ENCODE measurements at regions not wholly inside any gene's neighbourhood (a gene's known extent, or its start where the extent isn't known, plus 50 kb on each side); places are given as distances from the start of the nearest gene placed in this dataset.

DNA sequence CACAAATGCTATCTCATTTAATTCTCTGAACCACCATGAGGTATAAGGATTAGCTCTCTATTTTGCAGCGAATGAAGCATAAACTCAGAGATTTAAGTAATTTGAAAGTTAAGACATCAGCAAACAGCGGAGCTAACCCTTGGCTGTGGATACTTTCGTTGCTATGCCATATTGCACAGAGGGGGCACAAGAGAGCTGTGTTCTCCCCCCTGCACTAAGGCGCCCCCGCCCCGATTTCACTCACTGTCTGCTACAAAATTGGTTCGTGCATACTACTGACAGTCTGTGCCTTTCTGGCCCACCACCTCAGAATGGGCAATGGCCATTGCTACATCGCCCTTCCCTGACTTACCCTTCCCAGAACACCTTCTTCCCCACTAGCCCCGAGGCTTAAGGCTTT lies 105.7 kb upstream of the OBI1 start:
- ChIA-PET CTCF (no interaction called here), POLR2A (no interaction called here)
- H3K27me3 ChIP-seq (ENCODE audit: control insufficient read depth, insufficient read depth, low read length), result no peaks in the 10 kb centered on the region
- no peak overlapping the region for H3K4me3 ChIP-seq (ENCODE audit: low read depth, low read length)
- TF ChIP-seq, protein P1, sequence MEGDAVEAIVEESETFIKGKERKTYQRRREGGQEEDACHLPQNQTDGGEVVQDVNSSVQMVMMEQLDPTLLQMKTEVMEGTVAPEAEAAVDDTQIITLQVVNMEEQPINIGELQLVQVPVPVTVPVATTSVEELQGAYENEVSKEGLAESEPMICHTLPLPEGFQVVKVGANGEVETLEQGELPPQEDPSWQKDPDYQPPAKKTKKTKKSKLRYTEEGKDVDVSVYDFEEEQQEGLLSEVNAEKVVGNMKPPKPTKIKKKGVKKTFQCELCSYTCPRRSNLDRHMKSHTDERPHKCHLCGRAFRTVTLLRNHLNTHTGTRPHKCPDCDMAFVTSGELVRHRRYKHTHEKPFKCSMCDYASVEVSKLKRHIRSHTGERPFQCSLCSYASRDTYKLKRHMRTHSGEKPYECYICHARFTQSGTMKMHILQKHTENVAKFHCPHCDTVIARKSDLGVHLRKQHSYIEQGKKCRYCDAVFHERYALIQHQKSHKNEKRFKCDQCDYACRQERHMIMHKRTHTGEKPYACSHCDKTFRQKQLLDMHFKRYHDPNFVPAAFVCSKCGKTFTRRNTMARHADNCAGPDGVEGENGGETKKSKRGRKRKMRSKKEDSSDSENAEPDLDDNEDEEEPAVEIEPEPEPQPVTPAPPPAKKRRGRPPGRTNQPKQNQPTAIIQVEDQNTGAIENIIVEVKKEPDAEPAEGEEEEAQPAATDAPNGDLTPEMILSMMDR (IDR thresholded peaks at IDR 0.05; ENCODE audit: low read depth, low read length), result no peak
- no peak overlapping the region for H3K27ac ChIP-seq (ENCODE audit: low read depth, low read length)
- no peaks in the 10 kb centered on the region for H3K9me3 ChIP-seq (ENCODE audit: control insufficient read depth, insufficient read depth, low read length)
- DNase-seq (ENCODE audit: low read depth, low spot score), result no peak

DNA sequence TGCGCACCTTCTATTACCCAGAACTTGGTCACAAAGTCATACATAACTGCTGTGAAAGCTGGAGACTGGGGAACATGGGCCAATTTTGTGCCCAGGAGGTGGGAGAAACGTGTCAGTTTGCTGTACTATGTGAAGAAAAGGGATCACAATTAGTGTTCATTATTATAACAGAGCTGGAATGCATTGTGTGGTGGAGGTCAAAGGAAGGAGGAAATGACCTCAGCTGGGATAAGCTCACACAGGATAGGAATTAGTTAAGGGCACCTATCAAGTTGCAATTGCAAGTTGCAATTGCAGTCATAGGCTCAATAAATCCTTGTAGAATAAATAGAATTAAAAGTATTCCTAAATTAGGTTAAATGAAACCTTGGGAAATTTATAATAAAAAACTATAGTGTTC lies 103.9 kb upstream of the OBI1 start:
- TF ChIP-seq, protein P1 (IDR thresholded peaks at IDR 0.05; ENCODE audit: low read depth, low read length), result no peak
- POLR2A ChIA-PET, result no interaction called here
- H3K9me3 ChIP-seq (ENCODE audit: control insufficient read depth, insufficient read depth, low read length), result no peaks in the 10 kb centered on the region
- H3K27me3 ChIP-seq (ENCODE audit: control insufficient read depth, insufficient read depth, low read length), result no peaks in the 10 kb centered on the region
- no peak for DNase-seq (ENCODE audit: low read depth, low spot score)
- CTCF ChIA-PET, result no interaction called here
- no peak overlapping the region for H3K4me3 ChIP-seq (ENCODE audit: low read depth, low read length)
- no peak overlapping the region for H3K27ac ChIP-seq (ENCODE audit: low read depth, low read length)

DNA sequence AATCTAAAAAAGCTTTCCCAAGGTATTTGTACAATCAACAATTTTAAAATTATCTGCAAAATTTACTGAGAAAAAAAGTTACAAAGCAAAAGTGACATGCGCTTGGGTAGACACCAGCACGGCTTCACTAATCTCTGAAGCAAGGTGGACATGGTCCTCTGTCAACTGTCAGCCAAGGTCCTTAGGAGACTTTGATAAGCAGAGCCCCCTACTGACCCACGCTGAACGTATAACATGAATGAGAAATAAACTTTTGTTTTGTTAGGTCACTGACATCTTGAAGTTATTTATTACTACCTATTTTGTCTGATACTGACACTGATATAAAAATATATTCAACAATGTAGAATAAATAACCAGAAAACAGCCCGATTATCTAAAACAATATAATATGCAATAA lies 100.7 kb upstream of the OBI1 start:
- Histone ChIP-seq H3K9me3 (ENCODE audit: control insufficient read depth, insufficient read depth, low read length) (no peaks in the 10 kb centered on the region), H3K4me3 (ENCODE audit: low read depth, low read length) (no peak overlapping the region), H3K27me3 (ENCODE audit: control insufficient read depth, insufficient read depth, low read length) (no peaks in the 10 kb centered on the region), H3K27ac (ENCODE audit: low read depth, low read length) (no peak overlapping the region)
- no peak for DNase-seq (ENCODE audit: low read depth, low spot score)
- ChIA-PET POLR2A (no interaction called here), CTCF (no interaction called here)
- TF ChIP-seq, protein P1 (IDR thresholded peaks at IDR 0.05; ENCODE audit: low read depth, low read length), result no peak

DNA sequence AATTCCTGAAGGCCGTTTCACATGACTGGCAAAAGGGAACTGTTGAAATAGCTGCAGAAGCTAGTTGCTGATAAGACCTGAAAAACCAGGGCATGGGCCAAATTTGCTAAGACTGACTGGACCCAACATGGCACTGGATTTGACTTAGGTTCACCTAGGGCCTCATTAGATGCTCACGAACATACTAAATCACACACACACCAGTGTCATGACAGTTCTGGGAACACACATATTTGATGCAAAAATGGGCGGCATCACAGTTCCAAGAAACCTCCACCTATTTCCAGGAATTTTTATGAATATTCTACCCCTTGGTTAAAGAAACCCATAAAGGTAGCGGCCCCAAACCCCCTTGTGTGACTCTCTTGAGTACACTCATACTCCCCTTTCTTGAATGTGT lies 99.6 kb upstream of the OBI1 start:
- CTCF ChIA-PET, result no interaction called here

DNA sequence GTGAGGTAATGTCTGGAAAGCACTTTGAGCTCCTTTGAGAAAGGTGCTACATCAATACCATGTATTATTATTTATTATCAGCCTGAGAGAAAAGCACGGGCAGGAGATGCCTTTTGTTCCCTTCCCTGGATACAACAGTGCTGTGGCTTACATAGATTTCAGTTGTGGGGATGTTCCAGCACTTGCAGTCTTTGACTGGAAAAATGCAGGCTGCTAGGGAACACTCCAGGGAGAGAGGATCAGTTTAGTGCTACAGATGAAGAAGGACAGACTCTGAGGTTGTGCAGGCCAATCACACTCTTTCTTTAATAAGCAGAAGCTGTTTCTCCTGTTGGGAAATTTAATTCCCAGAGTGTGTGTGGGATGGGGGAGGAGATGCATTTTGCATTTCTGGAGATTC lies 94.5 kb upstream of the OBI1 start:
- no peaks in the 10 kb centered on the region for H3K9me3 ChIP-seq (ENCODE audit: control insufficient read depth, insufficient read depth, low read length)
- ChIA-PET CTCF (no interaction called here), POLR2A (no interaction called here)
- no peak overlapping the region for H3K4me3 ChIP-seq (ENCODE audit: low read depth, low read length)
- H3K27me3 ChIP-seq (ENCODE audit: control insufficient read depth, insufficient read depth, low read length), result no peaks in the 10 kb centered on the region
- TF ChIP-seq, protein P1 (IDR thresholded peaks at IDR 0.05; ENCODE audit: low read depth, low read length), result no peak
- DNase-seq (ENCODE audit: low read depth, low spot score), result no peak
- no peak overlapping the region for H3K27ac ChIP-seq (ENCODE audit: low read depth, low read length)

More for the DNA sequence above, 99.6 kb upstream of the OBI1 start:
- H3K27ac ChIP-seq (ENCODE audit: low read depth, low read length), result no peak overlapping the region
- DNase-seq (ENCODE audit: low read depth, low spot score), result no peak
- POLR2A ChIA-PET, result no interaction called here
- H3K4me3 ChIP-seq (ENCODE audit: low read depth, low read length), result no peak overlapping the region
- H3K9me3 ChIP-seq (ENCODE audit: control insufficient read depth, insufficient read depth, low read length), result no peaks in the 10 kb centered on the region
- no peaks in the 10 kb centered on the region for H3K27me3 ChIP-seq (ENCODE audit: control insufficient read depth, insufficient read depth, low read length)
- TF ChIP-seq, protein P1 (IDR thresholded peaks at IDR 0.05; ENCODE audit: low read depth, low read length), result no peak

All from AG04450 (cell line).